A673 (cell line): ENCODE measurements at regions not wholly inside any gene's neighbourhood (a gene's known extent, or its start where the extent isn't known, plus 50 kb on each side); places are given as distances from the start of the nearest gene placed in this dataset.

Experiments
- BruUV-seq: library from RNA; stranded (reverse); fragments of 400-500 nt; replicated peaks from 2 replicates; lab custom pipeline; 2021; lab: Mats Ljungman, UMichigan
- CTCF ChIA-PET: fragments of 300-600 bp; sonication (Branson Sonifier 250); formaldehyde crosslinking; loops from one replicate; lab custom pipeline; 2022; ENCODE audit warnings: antibody characterized with exemption; lab: Charles Lee
- POLR2A ChIA-PET: fragments of 300-600 bp; sonication (Branson Sonifier 250); formaldehyde crosslinking; loops from one replicate; lab custom pipeline; 2022; ENCODE audit warnings: antibody characterized with exemption; ENCODE audit not compliant: low non-redundant PET; lab: Charles Lee
- DNase-seq: peaks from one replicate; pipeline ENCODE4 v3.0.0-alpha.2; 2015; ENCODE audit warnings: low spot score
- H3K27ac ChIP-seq: fragments of 200-600 bp; sonication (generic); 2 replicates; pipeline ENCODE4 v1.5.1; 2016; ENCODE audit warnings: mixed run types, low read depth, mild to moderate bottlenecking, mixed read lengths, antibody characterized with exemption, low read length; ENCODE audit not compliant: poor library complexity, severe bottlenecking
- H3K27me3 ChIP-seq: fragments of 200-600 bp; sonication (generic); replicated peaks from 2 replicates; pipeline ENCODE4 v1.6.1; 2017; ENCODE audit warnings: mixed run types, low read depth, mild to moderate bottlenecking, mixed read lengths, antibody characterized with exemption, low read length; ENCODE audit not compliant: insufficient read depth, poor library complexity
- H3K36me3 ChIP-seq: fragments of 200-600 bp; sonication (generic); 2 replicates; pipeline ENCODE4 v1.6.1; 2016; ENCODE audit warnings: mixed run types, mild to moderate bottlenecking, mixed read lengths, antibody characterized with exemption, low read length; ENCODE audit not compliant: insufficient read depth, poor library complexity, severe bottlenecking
- H3K4me1 ChIP-seq: fragments of 200-600 bp; sonication (generic); 2 replicates; pipeline ENCODE4 v1.6.1; 2017; ENCODE audit warnings: mixed run types, mild to moderate bottlenecking, mixed read lengths, antibody characterized with exemption, low read length; ENCODE audit not compliant: insufficient read depth, poor library complexity, severe bottlenecking
- H3K4me3 ChIP-seq: fragments of 200-600 bp; sonication (generic); 2 replicates; pipeline ENCODE4 v1.5.1; 2016; ENCODE audit warnings: low read depth, mixed run types, mild to moderate bottlenecking, mixed read lengths, low read length; ENCODE audit not compliant: poor library complexity, severe bottlenecking
- H3K9me3 ChIP-seq: fragments of 200-600 bp; sonication (generic); 2 replicates; pipeline ENCODE4 v1.6.1; 2016; ENCODE audit warnings: mixed run types, low read depth, mild to moderate bottlenecking, mixed read lengths, antibody characterized with exemption, low read length; ENCODE audit not compliant: poor library complexity, severe bottlenecking
- CTCF ChIP-seq: fragments of 300-800, 200-600 bp; sonication (generic); conservative IDR thresholded peaks from 2 replicates; pipeline ENCODE4 v1.5.1; 2017; ENCODE audit warnings: low read depth, mild to moderate bottlenecking, antibody characterized with exemption, low read length, moderate library complexity, mixed read lengths
- EZH2 ChIP-seq: fragments of 200-600 bp; sonication (generic); IDR thresholded peaks from 2 replicates; pipeline ENCODE4 v1.6.1; 2017; ENCODE audit warnings: borderline replicate concordance, low read depth, mild to moderate bottlenecking, mixed read lengths, antibody characterized with exemption, low read length; ENCODE audit not compliant: poor library complexity, severe bottlenecking
- intact Hi-C: fragments of 100-400 bp; cut with micrococcal nuclease; formaldehyde crosslinking; loops from one replicate; pipeline ENCODE4 v1.10.0; 2022; ENCODE audit not compliant: unreplicated experiment

- no peaks in the 10 kb centered on the region for H3K36me3 ChIP-seq
- no peaks in the 10 kb centered on the region for H3K27me3 ChIP-seq
- no peak overlapping the region for H3K4me3 ChIP-seq
- H3K9me3 ChIP-seq = no peaks in the 10 kb centered on the region
- no peak for TF ChIP-seq EZH2
- no peak for TF ChIP-seq CTCF
- no TSS peak for BruUV-seq
- intact Hi-C loops = no loop called here
- H3K4me1 ChIP-seq = no peaks in the 10 kb centered on the region
- ChIA-PET CTCF (no interaction called here), POLR2A (no interaction called here)
- DNase-seq = no peak
- H3K27ac ChIP-seq = no peak overlapping the region
Observed at GRCh38 chr11:36890121-36890679, 292.2 kb upstream of the RAG2 start.

- CTCF ChIA-PET = no interaction called here
- POLR2A ChIA-PET = no interaction called here
Observed at GRCh38 chr11:36885154-36885553, 287.1 kb upstream of the RAG2 start.

GRCh38 chr11:36878737-36879136, 280.7 kb upstream of the RAG2 start:
- ChIA-PET POLR2A (interaction anchor here (0.6 kb wide), 1 partner anchor 1435 kb away, joined by 4 read pairs; no protein-coding TSS in a partner anchor), CTCF (no interaction called here)
- H3K4me1 ChIP-seq = peaks cover 10% of the 10 kb centered on the region
- no peak overlapping the region for H3K4me3 ChIP-seq
- H3K9me3 ChIP-seq = no peaks in the 10 kb centered on the region
- no TSS peak for BruUV-seq
- no peak overlapping the region for H3K27ac ChIP-seq
- intact Hi-C loops = no loop called here
- no peak for DNase-seq
- TF ChIP-seq CTCF = no peak
- no peak for TF ChIP-seq EZH2
- no peaks in the 10 kb centered on the region for H3K27me3 ChIP-seq
- H3K36me3 ChIP-seq = no peaks in the 10 kb centered on the region

More at GRCh38 chr11:36885154-36885553, 287.1 kb upstream of the RAG2 start:
- TF ChIP-seq EZH2 (no peak), CTCF (no peak)
- Histone ChIP-seq H3K4me3 (no peak overlapping the region), H3K9me3 (no peaks in the 10 kb centered on the region), H3K36me3 (no peaks in the 10 kb centered on the region), H3K4me1 (no peaks in the 10 kb centered on the region), H3K27me3 (no peaks in the 10 kb centered on the region), H3K27ac (no peak overlapping the region)
- intact Hi-C loops = no loop called here
- no TSS peak for BruUV-seq
- DNase-seq = no peak
